Right renal cortex interstitium (tissue), 3 donors: ENCODE measurements at regions not wholly inside any gene's neighbourhood (a gene's known extent, or its start where the extent isn't known, plus 50 kb on each side); places are given as distances from the start of the nearest gene placed in this dataset.
"Not testable (repeated sequence)": the region's sequence is repeated elsewhere in the genome, so short reads cannot be mapped to it uniquely, and the experiment has no call there.

ENCODE experiments used
- DNase-seq, 3 donors: peaks; one replicate each; pipeline ENCODE4 v3.0.0-alpha.2; 2013; ENCODE audit warnings: low read depth in 3 of 3, low spot score in 2 of 3

GRCh38 chr21:17045214-17045853 lies 467.5 kb upstream of the CXADR start:
- DNase-seq: no peak

- DNase-seq: no peak
Observed at GRCh38 chr21:17048974-17049373, 463.9 kb upstream of the CXADR start.

- DNase-seq: no peak
Observed at GRCh38 chr21:17050156-17050555, 462.7 kb upstream of the CXADR start.

- no peak for DNase-seq
Observed at GRCh38 chr21:17050646-17051045, 462.2 kb upstream of the CXADR start.

GRCh38 chr21:17051054-17051453 lies 461.8 kb upstream of the CXADR start:
- DNase-seq: no peak

GRCh38 chr21:17053321-17053720 lies 459.5 kb upstream of the CXADR start:
- no peak for DNase-seq

GRCh38 chr21:17059936-17060335 lies 452.9 kb upstream of the CXADR start:
- DNase-seq: no peak

GRCh38 chr21:17066006-17066405 lies 446.8 kb upstream of the CXADR start:
- DNase-seq: no peak

- DNase-seq: no peak
Observed at GRCh38 chr21:17071093-17071492, 441.8 kb upstream of the CXADR start.

GRCh38 chr21:17081193-17081592 lies 431.6 kb upstream of the CXADR start:
- no peak for DNase-seq

- no peak for DNase-seq
Observed at GRCh38 chr21:17082843-17083483, 429.9 kb upstream of the CXADR start.

GRCh38 chr21:17085707-17086106 lies 427.1 kb upstream of the CXADR start:
- no peak for DNase-seq

- no peak for DNase-seq
Observed at GRCh38 chr21:17088500-17088899, 424.3 kb upstream of the CXADR start.

GRCh38 chr21:17089091-17089491 lies 423.8 kb upstream of the CXADR start:
- DNase-seq: peak; percentile 27 to 40 (median 32)

- DNase-seq: no peak
Observed at GRCh38 chr21:17101696-17102095, 411.1 kb upstream of the CXADR start.

GRCh38 chr21:17105932-17106331 lies 406.9 kb upstream of the CXADR start:
- DNase-seq: no peak

- no peak for DNase-seq
Observed at GRCh38 chr21:17114045-17114444, 398.8 kb upstream of the CXADR start.

GRCh38 chr21:17118638-17119384 lies 394.0 kb upstream of the CXADR start:
- no peak for DNase-seq

- no peak for DNase-seq
Observed at GRCh38 chr21:17119466-17120297, 393.2 kb upstream of the CXADR start.

GRCh38 chr21:17127395-17127794 lies 385.4 kb upstream of the CXADR start:
- not testable (repeated sequence) for DNase-seq

- DNase-seq: no peak
Observed at GRCh38 chr21:17128132-17128531, 384.7 kb upstream of the CXADR start.
